SHP77 treated with DMSO at 0.1 percent for 48 hours (cell line): ENCODE measurements at regions not wholly inside any gene's neighbourhood (a gene's known extent, or its start where the extent isn't known, plus 50 kb on each side); places are given as distances from the start of the nearest gene placed in this dataset.
"Not testable (repeated sequence)": the region's sequence is repeated elsewhere in the genome, so short reads cannot be mapped to it uniquely, and the experiment has no call there.

Experiments used
- DNase-seq: peaks from one replicate; lab custom pipeline; 2025; lab: John Stamatoyannopoulos, UW

GRCh38 chr12:107144441-107144840 lies 51.1 kb upstream of the CRY1 start:
- no peak for DNase-seq

GRCh38 chr12:107144990-107145389 lies 51.6 kb upstream of the CRY1 start:
- no peak for DNase-seq

GRCh38 chr12:107145397-107145796 lies 52.0 kb upstream of the CRY1 start:
- no peak for DNase-seq

GRCh38 chr12:107148107-107148506 lies 54.8 kb upstream of the CRY1 start:
- DNase-seq, result no peak

- DNase-seq, result no peak
Observed at GRCh38 chr12:107152315-107152714, 59.0 kb upstream of the CRY1 start.

GRCh38 chr12:107159384-107159900 lies 66.1 kb upstream of the CRY1 start:
- no peak for DNase-seq

GRCh38 chr12:107163413-107163812 lies 70.1 kb upstream of the CRY1 start:
- no peak for DNase-seq

GRCh38 chr12:107164392-107164791 lies 71.0 kb upstream of the CRY1 start:
- no peak for DNase-seq

GRCh38 chr12:107165581-107165980 lies 72.2 kb upstream of the CRY1 start:
- DNase-seq, result no peak

GRCh38 chr12:107167756-107168155 lies 74.4 kb upstream of the CRY1 start:
- DNase-seq, result no peak

GRCh38 chr12:107169200-107169599 lies 75.9 kb upstream of the CRY1 start:
- no peak for DNase-seq

- DNase-seq, result no peak
Observed at GRCh38 chr12:107178776-107179175, 85.4 kb upstream of the CRY1 start.

GRCh38 chr12:107179871-107180270 lies 86.5 kb upstream of the CRY1 start:
- no peak for DNase-seq

GRCh38 chr12:107180272-107180671 lies 86.9 kb upstream of the CRY1 start:
- no peak for DNase-seq

GRCh38 chr12:107184359-107184930 lies 91.1 kb upstream of the CRY1 start:
- no peak for DNase-seq

GRCh38 chr12:107196681-107197080 lies 103.3 kb upstream of the CRY1 start:
- DNase-seq, result no peak

- DNase-seq, result no peak
Observed at GRCh38 chr12:107200394-107200793, 107.0 kb upstream of the CRY1 start.

GRCh38 chr12:107207931-107208525 lies 114.7 kb upstream of the CRY1 start:
- DNase-seq, result no peak

GRCh38 chr12:107209700-107210099 lies 116.4 kb upstream of the CRY1 start:
- DNase-seq, result not testable (repeated sequence)

- not testable (repeated sequence) for DNase-seq
Observed at GRCh38 chr12:107214373-107214773, 121.0 kb upstream of the CRY1 start.

GRCh38 chr12:107216411-107216810 lies 123.1 kb upstream of the CRY1 start:
- not testable (repeated sequence) for DNase-seq

- DNase-seq, result no peak
Observed at GRCh38 chr12:107219301-107219700, 126.0 kb upstream of the CRY1 start.

- DNase-seq, result no peak
Observed at GRCh38 chr12:107221913-107222312, 128.6 kb upstream of the CRY1 start.

GRCh38 chr12:107223821-107224220 lies 130.5 kb upstream of the CRY1 start:
- no peak for DNase-seq
